OCI-LY7 (cell line): ENCODE measurements at regions not wholly inside any gene's neighbourhood (a gene's known extent, or its start where the extent isn't known, plus 50 kb on each side); places are given as distances from the start of the nearest gene placed in this dataset.
"Not testable (repeated sequence)": the region's sequence is repeated elsewhere in the genome, so short reads cannot be mapped to it uniquely, and the experiment has no call there.

ENCODE experiments used
- BruUV-seq: library from RNA; stranded (reverse); fragments of 400-500 nt; replicated peaks from 2 replicates; lab custom pipeline; 2021; lab: Mats Ljungman, UMichigan
- CTCF ChIA-PET: fragments of 300-600 bp; sonication (Branson Sonifier 250); formaldehyde crosslinking; loops from one replicate; lab custom pipeline; 2022; ENCODE audit warnings: antibody characterized with exemption; ENCODE audit not compliant: unreplicated experiment; lab: Charles Lee
- POLR2A ChIA-PET: fragments of 300-600 bp; sonication (Branson Sonifier 250); formaldehyde crosslinking; loops from one replicate; lab custom pipeline; 2022; ENCODE audit warnings: antibody characterized with exemption; lab: Charles Lee
- DNase-seq: peaks from one replicate; pipeline ENCODE4 v3.0.0-alpha.2; 2015; ENCODE audit warnings: low spot score
- H2AFZ ChIP-seq: fragments of 200-600 bp; sonication (generic), shearing (Covaris generic); 2 replicates; pipeline ENCODE4 v1.6.1; 2014; ENCODE audit warnings: mild to moderate bottlenecking, antibody characterized with exemption, low read length, moderate library complexity
- H3K27ac ChIP-seq: fragments of 200-600 bp; sonication (generic); 2 replicates; pipeline ENCODE4 v1.5.1; 2014; ENCODE audit warnings: mixed run types, low read depth, mild to moderate bottlenecking, moderate library complexity, low read length, inconsistent platforms; ENCODE audit not compliant: poor library complexity, severe bottlenecking
- H3K36me3 ChIP-seq: fragments of 200-600 bp; sonication (generic); 2 replicates; pipeline ENCODE4 v1.6.1; 2014; ENCODE audit warnings: mild to moderate bottlenecking, antibody characterized with exemption, low read length, moderate library complexity, mixed read lengths; ENCODE audit not compliant: insufficient read depth
- H3K4me1 ChIP-seq: fragments of 200-600 bp; sonication (generic); 2 replicates; pipeline ENCODE4 v1.5.1; 2014; ENCODE audit warnings: mild to moderate bottlenecking, low read length; ENCODE audit not compliant: insufficient read depth, poor library complexity, severe bottlenecking
- H3K4me2 ChIP-seq: fragments of 200-600 bp; sonication (generic); 2 replicates; pipeline ENCODE4 v1.6.1; 2014; ENCODE audit warnings: mild to moderate bottlenecking, low read length
- H3K4me3 ChIP-seq: fragments of 200-600 bp; sonication (generic); 2 replicates; pipeline ENCODE4 v1.5.1; 2014; ENCODE audit warnings: mild to moderate bottlenecking, low read depth, low read length; ENCODE audit not compliant: poor library complexity, severe bottlenecking
- H3K79me2 ChIP-seq: fragments of 200-600 bp; sonication (generic); 2 replicates; pipeline ENCODE4 v1.6.1; 2016; ENCODE audit warnings: low read depth, mild to moderate bottlenecking, low read length, moderate library complexity, mixed read lengths; ENCODE audit not compliant: insufficient read depth
- H3K9me2 ChIP-seq: fragments of 200-600 bp; sonication (generic); 2 replicates; pipeline ENCODE4 v1.6.1; 2016; ENCODE audit warnings: mild to moderate bottlenecking, low read length, mixed read lengths; ENCODE audit not compliant: insufficient read depth
- H3K9me3 ChIP-seq: fragments of 200-600 bp; sonication (generic); 2 replicates; pipeline ENCODE4 v1.6.1; 2014; ENCODE audit warnings: mild to moderate bottlenecking, mixed run types, low read length, mixed read lengths
- H4K20me1 ChIP-seq: fragments of 200-600 bp; sonication (generic); 2 replicates; pipeline ENCODE4 v1.6.1; 2014; ENCODE audit warnings: mild to moderate bottlenecking, antibody characterized with exemption, low read length, moderate library complexity, mixed read lengths; ENCODE audit not compliant: insufficient read depth
- CTCF ChIP-seq: fragments of 200-600 bp; sonication (generic); conservative IDR thresholded peaks from 2 replicates; pipeline ENCODE4 v1.5.1; 2014; ENCODE audit warnings: mild to moderate bottlenecking, antibody characterized with exemption, low read length, moderate library complexity, mixed read lengths
- EZH2phosphoT487 ChIP-seq: fragments of 200-600 bp; sonication (generic); IDR thresholded peaks from 2 replicates; pipeline ENCODE4 v1.6.1; 2018; ENCODE audit warnings: low read depth, borderline replicate concordance, mild to moderate bottlenecking, mixed run types, antibody characterized with exemption, low read length, moderate library complexity, mixed read lengths
- intact Hi-C: fragments of 100-400 bp; cut with micrococcal nuclease; formaldehyde crosslinking; loops from one replicate; pipeline ENCODE4 v1.10.0; 2022; ENCODE audit not compliant: unreplicated experiment

GRCh38 chr9:101832486-101832885 lies 94.0 kb upstream of the GRIN3A start:
- DNase-seq, result no peak
- Histone ChIP-seq H3K4me3 (no peak overlapping the region), H4K20me1 (no peaks in the 10 kb centered on the region), H3K4me2 (no peak overlapping the region), H2AFZ (no peak overlapping the region), H3K9me3 (no peaks in the 10 kb centered on the region), H3K36me3 (no peaks in the 10 kb centered on the region), H3K79me2 (no peaks in the 10 kb centered on the region), H3K9me2 (no peaks in the 10 kb centered on the region), H3K27ac (no peak overlapping the region), H3K4me1 (no peaks in the 10 kb centered on the region)
- CTCF ChIA-PET, result no interaction called here
- TF ChIP-seq CTCF (no peak), EZH2phosphoT487 (no peak)
- POLR2A ChIA-PET, result interaction anchor here (0.7 kb wide), 1 partner anchor 165 kb away, joined by 4 read pairs; no protein-coding TSS in a partner anchor
- BruUV-seq, result no TSS peak
- intact Hi-C loops, result no loop called here

- CTCF ChIA-PET, H3K9me2 ChIP-seq, H2AFZ ChIP-seq, H3K27ac ChIP-seq, POLR2A ChIA-PET, H4K20me1 ChIP-seq, H3K4me2 ChIP-seq, H3K4me3 ChIP-seq, intact Hi-C loops, H3K4me1 ChIP-seq, H3K9me3 ChIP-seq, H3K79me2 ChIP-seq, DNase-seq, H3K36me3 ChIP-seq, BruUV-seq: not testable (repeated sequence)
Observed at GRCh38 chr9:101821450-101821849, 83.0 kb upstream of the GRIN3A start.

- intact Hi-C loops, BruUV-seq, H3K4me1 ChIP-seq, H3K9me3 ChIP-seq, POLR2A ChIA-PET, H3K4me2 ChIP-seq, H3K9me2 ChIP-seq, H3K79me2 ChIP-seq, H2AFZ ChIP-seq, H3K27ac ChIP-seq, H3K36me3 ChIP-seq, H4K20me1 ChIP-seq, DNase-seq, CTCF ChIA-PET, H3K4me3 ChIP-seq: not testable (repeated sequence)
Observed at GRCh38 chr9:101820983-101821382, 82.5 kb upstream of the GRIN3A start.

- intact Hi-C loops, result no loop called here
- H3K79me2 ChIP-seq, result no peaks in the 10 kb centered on the region
- no peak overlapping the region for H3K4me3 ChIP-seq
- H3K4me1 ChIP-seq, result no peaks in the 10 kb centered on the region
- ChIA-PET CTCF (no interaction called here), POLR2A (interaction anchor here (0.7 kb wide), 1 partner anchor 1379 kb away, joined by 3 read pairs; no protein-coding TSS in a partner anchor)
- no peaks in the 10 kb centered on the region for H3K9me2 ChIP-seq
- H3K4me2 ChIP-seq, result no peak overlapping the region
- TF ChIP-seq CTCF, result no peak
- no peak for TF ChIP-seq EZH2phosphoT487
- H3K36me3 ChIP-seq, result no peaks in the 10 kb centered on the region
- no TSS peak for BruUV-seq
- no peaks in the 10 kb centered on the region for H3K9me3 ChIP-seq
- H2AFZ ChIP-seq, result no peak overlapping the region
- H4K20me1 ChIP-seq, result no peaks in the 10 kb centered on the region
- DNase-seq, result no peak
- H3K27ac ChIP-seq, result no peak overlapping the region
Observed at GRCh38 chr9:101814064-101814463, 75.6 kb upstream of the GRIN3A start.

- H3K9me3 ChIP-seq, H3K4me2 ChIP-seq, DNase-seq, H2AFZ ChIP-seq, H3K79me2 ChIP-seq, H3K4me1 ChIP-seq, intact Hi-C loops, H3K27ac ChIP-seq, H3K36me3 ChIP-seq, H3K9me2 ChIP-seq, CTCF ChIA-PET, BruUV-seq, H3K4me3 ChIP-seq, POLR2A ChIA-PET, H4K20me1 ChIP-seq: not testable (repeated sequence)
Observed at GRCh38 chr9:101807879-101808278, 69.4 kb upstream of the GRIN3A start.
